Gastrocnemius medialis (tissue), 4 donors: ENCODE measurements at regions not wholly inside any gene's neighbourhood (a gene's known extent, or its start where the extent isn't known, plus 50 kb on each side); places are given as distances from the start of the nearest gene placed in this dataset.

Experiments used
- ATAC-seq, 2 donors: fragments of 150-250 bp; one replicate each; pipeline ENCODE4 v1.9.1; 2016
- DNase-seq, 2 donors: peaks; one replicate each; pipeline ENCODE4 v3.0.0-alpha.2; 2019
- H3K27ac ChIP-seq, 4 donors: fragments of 200-600 bp; sonication (generic); 1 replicate in 1 of 4; 2 replicates in 3 of 4; pipeline ENCODE4 v1.5.1; 2016 to 2018; ENCODE audit warnings: mild to moderate bottlenecking in 2 of 4, moderate library complexity in 1 of 4
- H3K27me3 ChIP-seq, 3 donors: fragments of 200-600 bp; sonication (generic) in 2 of 3; 1 replicate in 1 of 3; 2 replicates in 2 of 3; pipeline versions ENCODE4 v1.5.1 to v1.6.0; 2016 to 2019; ENCODE audit warnings: mild to moderate bottlenecking in 1 of 3, moderate library complexity in 1 of 3
- H3K36me3 ChIP-seq, 2 donors: fragments of 200-600 bp; sonication (generic) in 1 of 2; one replicate each; pipeline ENCODE4 v1.5.1; 2017 to 2018
- H3K4me1 ChIP-seq, 2 donors: fragments of 200-600 bp; sonication (generic) in 1 of 2; one replicate each; pipeline ENCODE4 v1.5.1; 2016 to 2017; ENCODE audit warnings: mild to moderate bottlenecking in 2 of 2
- H3K4me3 ChIP-seq, 4 donors: fragments of 200-600 bp; sonication (generic) in 3 of 4; 1 replicate in 1 of 4; 2 replicates in 3 of 4; pipeline ENCODE4 v1.5.1; 2016 to 2019; ENCODE audit warnings: mild to moderate bottlenecking in 2 of 4
- H3K9me3 ChIP-seq, 3 donors: fragments of 200-600 bp; sonication (generic) in 2 of 3; 1 replicate in 1 of 3; 2 replicates in 2 of 3; pipeline ENCODE4 v1.5.1; 2016 to 2019
- POLR2A ChIP-seq, 2 donors: fragments of 450-650 bp; IDR thresholded peaks; one replicate each; pipeline ENCODE4 v1.6.1; 2017; ENCODE audit warnings: antibody characterized with exemption in 2 of 2, mild to moderate bottlenecking in 2 of 2, moderate library complexity in 2 of 2
- in situ Hi-C, 4 donors: fragments of 200-750 bp; cut with MboI; loops; one replicate each; pipeline versions ENCODE4 v1.15.0 to v1.8.0; 2017; ENCODE audit warnings: low sequenced_read_pairs in 4 of 4
- intact Hi-C: fragments of 100-400 bp; cut with DNase I; formaldehyde crosslinking; loops from one replicate; pipeline ENCODE4 v1.15.1; 2023; ENCODE audit warnings: low total_unique reads
- TF ChIP-seq, protein P1 (sequence below), 5 experiments: fragments of 450-650 bp in 3 of 5; fragments of 200-600 bp in 2 of 5; sonication (generic) in 2 of 5; IDR thresholded peaks in 4 of 5; conservative IDR thresholded peaks in 1 of 5; 1 replicate in 4 of 5; 2 replicates in 1 of 5; pipeline ENCODE4 v1.5.1; 2016 to 2019; ENCODE audit warnings: antibody characterized with exemption in 5 of 5, mild to moderate bottlenecking in 3 of 5, moderate library complexity in 3 of 5

DNA sequence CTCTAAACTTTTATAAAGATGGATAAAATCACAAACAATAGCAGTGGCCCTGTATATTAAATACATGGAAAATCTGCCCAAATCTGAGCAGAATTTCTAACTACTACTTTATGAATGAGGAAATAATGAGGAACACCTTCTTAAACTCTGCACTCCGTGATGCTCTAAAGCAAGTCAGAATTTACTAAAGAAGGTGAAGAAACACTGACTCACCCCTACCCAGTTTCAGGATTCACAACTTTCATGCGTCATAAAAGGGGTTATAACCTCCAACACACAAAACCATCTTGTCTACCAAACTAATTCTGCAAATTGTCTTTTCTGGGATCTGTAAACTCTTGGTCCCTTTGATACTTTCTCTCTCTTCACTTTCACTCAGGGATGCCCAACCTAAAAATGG, 561.1 kb upstream of the ACO1 start:
- ATAC-seq (no peak), DNase-seq (no peak)
- intact Hi-C loops, result no loop called here
- Histone ChIP-seq H3K27ac (no peak overlapping the region), H3K4me1 (no peaks in the 10 kb centered on the region), H3K4me3 (no peak overlapping the region), H3K27me3 (no peaks in the 10 kb centered on the region), H3K36me3 (no peaks in the 10 kb centered on the region), H3K9me3 (no peaks in the 10 kb centered on the region)
- in situ Hi-C loops, result loop anchor here in 1 of 4 donors (25.0 kb wide), 1 partner anchor 711 kb away; no protein-coding TSS in a partner anchor
- TF ChIP-seq, protein P1, sequence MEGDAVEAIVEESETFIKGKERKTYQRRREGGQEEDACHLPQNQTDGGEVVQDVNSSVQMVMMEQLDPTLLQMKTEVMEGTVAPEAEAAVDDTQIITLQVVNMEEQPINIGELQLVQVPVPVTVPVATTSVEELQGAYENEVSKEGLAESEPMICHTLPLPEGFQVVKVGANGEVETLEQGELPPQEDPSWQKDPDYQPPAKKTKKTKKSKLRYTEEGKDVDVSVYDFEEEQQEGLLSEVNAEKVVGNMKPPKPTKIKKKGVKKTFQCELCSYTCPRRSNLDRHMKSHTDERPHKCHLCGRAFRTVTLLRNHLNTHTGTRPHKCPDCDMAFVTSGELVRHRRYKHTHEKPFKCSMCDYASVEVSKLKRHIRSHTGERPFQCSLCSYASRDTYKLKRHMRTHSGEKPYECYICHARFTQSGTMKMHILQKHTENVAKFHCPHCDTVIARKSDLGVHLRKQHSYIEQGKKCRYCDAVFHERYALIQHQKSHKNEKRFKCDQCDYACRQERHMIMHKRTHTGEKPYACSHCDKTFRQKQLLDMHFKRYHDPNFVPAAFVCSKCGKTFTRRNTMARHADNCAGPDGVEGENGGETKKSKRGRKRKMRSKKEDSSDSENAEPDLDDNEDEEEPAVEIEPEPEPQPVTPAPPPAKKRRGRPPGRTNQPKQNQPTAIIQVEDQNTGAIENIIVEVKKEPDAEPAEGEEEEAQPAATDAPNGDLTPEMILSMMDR (IDR thresholded peaks at IDR 0.05 in 4 of 5, conservative IDR thresholded peaks at IDR 0.05 in 1 of 5), result no peak
- no peak for TF ChIP-seq POLR2A (IDR thresholded peaks at IDR 0.05)

DNA sequence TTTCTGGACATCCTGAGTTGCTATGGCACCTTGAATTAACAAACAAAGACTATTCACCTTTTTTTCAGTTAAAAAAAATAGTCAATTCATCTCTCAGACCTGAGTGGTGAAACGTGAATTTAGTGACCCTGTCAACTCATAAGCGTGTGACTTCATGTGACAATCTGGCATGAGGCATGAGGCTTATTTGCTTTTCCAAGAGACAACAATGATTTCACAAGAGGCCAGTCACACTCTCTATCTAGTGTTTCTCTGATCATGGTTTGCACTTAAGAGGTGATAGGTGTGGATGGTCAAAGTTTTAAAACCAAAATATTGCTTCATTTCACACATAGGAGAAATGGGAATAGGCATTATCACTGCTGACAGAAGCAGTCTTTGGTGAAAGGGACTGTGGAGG, 559.6 kb upstream of the ACO1 start:
- no peak for TF ChIP-seq POLR2A (IDR thresholded peaks at IDR 0.05)
- TF ChIP-seq, protein P1 (IDR thresholded peaks at IDR 0.05 in 4 of 5, conservative IDR thresholded peaks at IDR 0.05 in 1 of 5), result no peak
- Histone ChIP-seq H3K27ac (no peak overlapping the region), H3K4me1 (no peaks in the 10 kb centered on the region), H3K36me3 (no peaks in the 10 kb centered on the region), H3K9me3 (no peaks in the 10 kb centered on the region), H3K27me3 (no peaks in the 10 kb centered on the region), H3K4me3 (no peak overlapping the region)
- DNase-seq (no peak), ATAC-seq (no peak)
- intact Hi-C loops, result no loop called here
- in situ Hi-C loops, result loop anchor here in 1 of 4 donors (25.0 kb wide), 1 partner anchor 713 kb away; no protein-coding TSS in a partner anchor

DNA sequence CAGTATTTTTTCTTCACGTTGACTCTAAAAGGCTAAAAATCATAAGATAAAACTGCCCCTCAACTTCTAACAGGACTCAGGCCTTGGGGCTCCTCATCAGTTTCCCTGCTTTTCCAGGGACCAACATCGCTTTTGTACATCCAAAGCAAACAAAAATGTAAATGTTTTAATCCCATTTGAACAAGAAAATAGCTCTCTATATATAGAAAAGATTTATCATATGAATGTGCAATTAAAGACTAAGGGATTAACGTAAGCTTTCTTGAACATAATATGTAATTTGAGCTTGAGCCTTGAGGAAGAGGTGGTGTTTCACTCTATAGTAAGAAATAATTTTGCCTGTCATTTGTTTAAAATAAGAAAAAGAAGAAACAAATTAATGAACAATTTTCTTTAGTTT, 547.2 kb upstream of the ACO1 start:
- intact Hi-C loops, result no loop called here
- in situ Hi-C loops, result no loop called here
- Histone ChIP-seq H3K4me3 (no peak overlapping the region), H3K27me3 (no peaks in the 10 kb centered on the region), H3K9me3 (no peaks in the 10 kb centered on the region), H3K36me3 (no peaks in the 10 kb centered on the region), H3K4me1 (no peaks in the 10 kb centered on the region), H3K27ac (no peak overlapping the region)
- no peak for ATAC-seq
- no peak for DNase-seq
- no peak for TF ChIP-seq POLR2A (IDR thresholded peaks at IDR 0.05)
- TF ChIP-seq, protein P1 (IDR thresholded peaks at IDR 0.05 in 4 of 5, conservative IDR thresholded peaks at IDR 0.05 in 1 of 5), result no peak

DNA sequence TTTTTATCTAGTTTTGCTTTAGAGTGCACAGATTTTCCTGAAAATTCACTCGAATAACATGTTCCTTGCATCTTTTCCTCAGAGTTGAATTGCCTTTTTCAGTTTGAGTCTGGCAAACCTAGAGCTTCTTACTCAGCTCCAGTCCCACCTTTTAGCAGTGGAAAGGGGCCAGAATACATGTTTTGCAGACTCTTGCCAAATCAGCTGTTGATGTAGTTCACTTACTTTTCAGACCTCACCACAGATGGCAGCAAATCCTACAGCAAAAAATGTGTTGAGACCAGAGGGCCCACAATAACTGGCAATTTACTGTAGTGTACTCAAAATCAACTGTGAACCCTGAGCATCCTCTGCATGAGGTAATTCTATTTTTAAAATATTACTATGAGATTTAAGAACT, 545.2 kb upstream of the ACO1 start:
- ATAC-seq (no peak), DNase-seq (no peak)
- no peak for TF ChIP-seq POLR2A (IDR thresholded peaks at IDR 0.05)
- TF ChIP-seq, protein P1 (IDR thresholded peaks at IDR 0.05 in 4 of 5, conservative IDR thresholded peaks at IDR 0.05 in 1 of 5), result no peak
- no peaks in the 10 kb centered on the region for H3K4me1 ChIP-seq
- H3K36me3 ChIP-seq, result no peaks in the 10 kb centered on the region
- no peak overlapping the region for H3K27ac ChIP-seq
- intact Hi-C loops, result no loop called here
- no peak overlapping the region for H3K4me3 ChIP-seq
- in situ Hi-C loops, result no loop called here
- no peaks in the 10 kb centered on the region for H3K9me3 ChIP-seq
- no peaks in the 10 kb centered on the region for H3K27me3 ChIP-seq

DNA sequence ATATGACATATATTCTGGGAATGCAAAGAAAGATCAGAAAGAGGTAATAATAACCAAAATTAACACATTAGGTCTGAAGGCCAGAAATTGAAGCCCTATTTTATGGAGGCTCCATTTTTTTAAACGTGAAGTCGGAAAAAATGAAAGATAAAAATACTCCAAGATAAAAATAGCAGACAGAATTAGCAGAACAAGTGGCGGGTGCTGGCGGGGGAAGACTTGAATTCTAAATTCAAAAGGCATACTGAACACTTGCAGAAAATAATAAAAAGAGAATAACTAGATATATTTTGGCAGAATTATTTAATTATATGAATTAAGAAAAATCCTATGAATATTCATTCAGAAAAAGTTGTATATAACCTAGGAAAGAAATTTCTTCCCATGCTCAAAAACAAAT, 543.7 kb upstream of the ACO1 start:
- intact Hi-C loops, result no loop called here
- DNase-seq, result no peak
- Histone ChIP-seq H3K36me3 (no peaks in the 10 kb centered on the region), H3K27me3 (no peaks in the 10 kb centered on the region), H3K4me3 (no peak overlapping the region), H3K9me3 (no peaks in the 10 kb centered on the region), H3K27ac (no peak overlapping the region), H3K4me1 (no peaks in the 10 kb centered on the region)
- in situ Hi-C loops, result loop anchor here in 1 of 4 donors (10.0 kb wide), 1 partner anchor 64 kb away; no protein-coding TSS in a partner anchor
- ATAC-seq, result no peak
- no peak for TF ChIP-seq POLR2A (IDR thresholded peaks at IDR 0.05)
- TF ChIP-seq, protein P1 (IDR thresholded peaks at IDR 0.05 in 4 of 5, conservative IDR thresholded peaks at IDR 0.05 in 1 of 5), result no peak
